ENCODE measurements at regions not wholly inside any gene's neighbourhood (a gene's known extent, or its start where the extent isn't known, plus 50 kb on each side); places are given as distances from the start of the nearest gene placed in this dataset.

DNA sequence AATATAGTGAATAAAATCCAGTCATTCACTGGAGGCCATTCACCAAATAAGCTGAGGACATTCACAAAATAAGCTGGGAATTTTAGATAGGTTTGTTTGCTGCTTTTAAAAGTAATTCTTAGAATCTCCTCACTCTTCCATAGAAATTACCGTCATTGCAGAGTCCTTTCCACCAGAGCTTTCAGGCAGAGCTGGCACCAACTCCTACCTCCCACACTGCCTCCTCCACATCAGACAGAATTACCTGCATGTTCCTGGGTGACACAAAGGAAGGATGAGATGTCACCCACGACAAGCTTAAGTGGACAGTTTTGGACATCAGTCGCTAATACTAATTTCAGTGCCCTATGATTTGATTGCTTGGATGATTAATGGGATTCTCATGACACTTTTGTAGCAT lies 1113.2 kb downstream of the IGSF11 start:
- WGBS, 2 donors = 83 to 84% methylated on average over 3 of the region's 3 CpGs
- no peak for DNase-seq
- Histone ChIP-seq H3K4me3 (no peak overlapping the region), H3K27ac (no peak overlapping the region), H3K36me3 (no peaks in the 10 kb centered on the region), H3K27me3 (no peaks in the 10 kb centered on the region), H3K9me3 (no peaks in the 10 kb centered on the region), H3K4me1 (no peaks in the 10 kb centered on the region)
- intact Hi-C loops (cut with DNase I) = no loop called here
- TF ChIP-seq, protein P1, sequence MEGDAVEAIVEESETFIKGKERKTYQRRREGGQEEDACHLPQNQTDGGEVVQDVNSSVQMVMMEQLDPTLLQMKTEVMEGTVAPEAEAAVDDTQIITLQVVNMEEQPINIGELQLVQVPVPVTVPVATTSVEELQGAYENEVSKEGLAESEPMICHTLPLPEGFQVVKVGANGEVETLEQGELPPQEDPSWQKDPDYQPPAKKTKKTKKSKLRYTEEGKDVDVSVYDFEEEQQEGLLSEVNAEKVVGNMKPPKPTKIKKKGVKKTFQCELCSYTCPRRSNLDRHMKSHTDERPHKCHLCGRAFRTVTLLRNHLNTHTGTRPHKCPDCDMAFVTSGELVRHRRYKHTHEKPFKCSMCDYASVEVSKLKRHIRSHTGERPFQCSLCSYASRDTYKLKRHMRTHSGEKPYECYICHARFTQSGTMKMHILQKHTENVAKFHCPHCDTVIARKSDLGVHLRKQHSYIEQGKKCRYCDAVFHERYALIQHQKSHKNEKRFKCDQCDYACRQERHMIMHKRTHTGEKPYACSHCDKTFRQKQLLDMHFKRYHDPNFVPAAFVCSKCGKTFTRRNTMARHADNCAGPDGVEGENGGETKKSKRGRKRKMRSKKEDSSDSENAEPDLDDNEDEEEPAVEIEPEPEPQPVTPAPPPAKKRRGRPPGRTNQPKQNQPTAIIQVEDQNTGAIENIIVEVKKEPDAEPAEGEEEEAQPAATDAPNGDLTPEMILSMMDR (IDR thresholded peaks at IDR 0.05) = no peak
- TF ChIP-seq POLR2A (IDR thresholded peaks at IDR 0.05) = no peak

- no peaks in the 10 kb centered on the region for H3K27me3 ChIP-seq
- DNase-seq = no peak
- H3K9me3 ChIP-seq = no peaks in the 10 kb centered on the region
- H3K36me3 ChIP-seq = no peaks in the 10 kb centered on the region
- no peaks in the 10 kb centered on the region for H3K4me1 ChIP-seq
- WGBS, 2 donors = 72 to 75% methylated on average over 4 of the region's 4 CpGs
- TF ChIP-seq, protein P1 (IDR thresholded peaks at IDR 0.05) = no peak
- no peak for TF ChIP-seq POLR2A (IDR thresholded peaks at IDR 0.05)
- H3K27ac ChIP-seq = no peak overlapping the region
- H3K4me3 ChIP-seq = no peak overlapping the region
- intact Hi-C loops (cut with DNase I) = no loop called here
These were observed 1112.6 kb downstream of the IGSF11 start for GRCh38 chr3:117922039-117922438.

- Histone ChIP-seq H3K27ac (no peak overlapping the region), H3K9me3 (no peaks in the 10 kb centered on the region), H3K27me3 (no peaks in the 10 kb centered on the region), H3K4me3 (no peak overlapping the region), H3K4me1 (no peaks in the 10 kb centered on the region), H3K36me3 (no peaks in the 10 kb centered on the region)
- DNase-seq = no peak
- TF ChIP-seq, protein P1 (IDR thresholded peaks at IDR 0.05) = no peak
- no peak for TF ChIP-seq POLR2A (IDR thresholded peaks at IDR 0.05)
- intact Hi-C loops (cut with DNase I) = no loop called here
These were observed 1107.8 kb downstream of the IGSF11 start for GRCh38 chr3:117926819-117927218.

- no peak overlapping the region for H3K4me3 ChIP-seq
- no peak overlapping the region for H3K27ac ChIP-seq
- H3K36me3 ChIP-seq = no peaks in the 10 kb centered on the region
- intact Hi-C loops (cut with DNase I) = no loop called here
- no peak for TF ChIP-seq POLR2A (IDR thresholded peaks at IDR 0.05)
- H3K4me1 ChIP-seq = no peaks in the 10 kb centered on the region
- no peaks in the 10 kb centered on the region for H3K27me3 ChIP-seq
- 92 to 97% methylated on average over 1 of the region's 1 CpG for WGBS, 2 donors
- H3K9me3 ChIP-seq = no peaks in the 10 kb centered on the region
- DNase-seq = no peak
These were observed 1106.8 kb downstream of the IGSF11 start for GRCh38 chr3:117927825-117928224.

GRCh38 chr3:117928836-117929235 lies 1105.8 kb downstream of the IGSF11 start:
- no peak overlapping the region for H3K4me3 ChIP-seq
- DNase-seq = no peak
- intact Hi-C loops (cut with DNase I) = no loop called here
- no peaks in the 10 kb centered on the region for H3K27me3 ChIP-seq
- H3K4me1 ChIP-seq = no peaks in the 10 kb centered on the region
- no peaks in the 10 kb centered on the region for H3K36me3 ChIP-seq
- no peak overlapping the region for H3K27ac ChIP-seq
- no peaks in the 10 kb centered on the region for H3K9me3 ChIP-seq
- TF ChIP-seq, protein P1 (IDR thresholded peaks at IDR 0.05) = no peak
- no peak for TF ChIP-seq POLR2A (IDR thresholded peaks at IDR 0.05)

DNA sequence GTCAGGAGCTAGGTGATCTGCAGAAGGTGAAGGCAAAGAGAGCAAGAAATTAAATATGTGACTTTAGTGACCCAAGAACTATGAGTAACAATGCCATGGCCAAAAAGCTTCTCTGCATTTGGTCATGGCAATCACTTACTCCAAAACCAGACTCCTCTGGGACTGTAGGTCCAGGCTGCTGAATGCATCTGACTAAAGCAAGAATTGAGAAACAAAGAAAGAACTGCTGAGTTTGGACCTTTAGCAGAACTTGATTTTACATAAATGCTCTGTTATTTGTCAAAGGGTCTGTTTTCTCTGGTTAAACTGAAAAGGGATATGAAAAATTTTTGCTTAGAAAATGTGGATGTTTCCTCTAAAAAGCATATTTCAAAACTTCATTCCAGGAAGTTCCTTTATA lies 1102.2 kb downstream of the IGSF11 start:
- Histone ChIP-seq H3K36me3 (no peaks in the 10 kb centered on the region), H3K4me1 (no peaks in the 10 kb centered on the region), H3K27me3 (no peaks in the 10 kb centered on the region), H3K27ac (no peak overlapping the region), H3K4me3 (no peak overlapping the region), H3K9me3 (no peaks in the 10 kb centered on the region)
- no peak for DNase-seq
- intact Hi-C loops (cut with DNase I) = no loop called here
- TF ChIP-seq, protein P1 (IDR thresholded peaks at IDR 0.05) = no peak
- TF ChIP-seq POLR2A (IDR thresholded peaks at IDR 0.05) = no peak
